A549 (cell line): ENCODE measurements at regions not wholly inside any gene's neighbourhood (a gene's known extent, or its start where the extent isn't known, plus 50 kb on each side); places are given as distances from the start of the nearest gene placed in this dataset.

Experiments
- RCOR1 ChIP-seq: fragments of 150-350 bp; IDR thresholded peaks from 2 replicates; pipeline ENCODE4 v1.6.1; 2014; ENCODE audit warnings: antibody characterized with exemption, low read length, low read depth
- TF ChIP-seq, protein P1 (sequence below): fragments of >200 bp; sonication (Bioruptor Twin); formaldehyde crosslinking; IDR thresholded peaks from 3 replicates; pipeline ENCODE4 v1.5.1; 2016

DNA sequence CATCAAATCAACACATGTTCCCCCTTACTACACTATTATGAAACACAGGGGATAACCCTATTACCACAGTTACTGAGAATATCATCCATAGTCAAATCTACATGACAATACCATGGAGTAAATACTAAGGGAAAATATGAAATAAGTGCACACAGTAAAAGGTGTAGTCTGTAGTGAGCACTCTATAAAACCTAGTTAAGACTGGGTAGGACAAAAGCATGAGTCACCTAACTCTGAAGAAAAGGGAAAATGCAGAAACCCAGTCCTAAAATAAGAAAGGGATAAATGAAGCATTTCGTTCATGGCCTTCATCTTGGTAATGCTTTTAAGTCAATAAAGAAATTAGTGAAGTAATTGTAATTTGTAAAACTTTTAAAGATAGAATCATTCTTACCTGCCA is 65.4 kb upstream of the ACVR2A start:
- TF ChIP-seq, protein P1, sequence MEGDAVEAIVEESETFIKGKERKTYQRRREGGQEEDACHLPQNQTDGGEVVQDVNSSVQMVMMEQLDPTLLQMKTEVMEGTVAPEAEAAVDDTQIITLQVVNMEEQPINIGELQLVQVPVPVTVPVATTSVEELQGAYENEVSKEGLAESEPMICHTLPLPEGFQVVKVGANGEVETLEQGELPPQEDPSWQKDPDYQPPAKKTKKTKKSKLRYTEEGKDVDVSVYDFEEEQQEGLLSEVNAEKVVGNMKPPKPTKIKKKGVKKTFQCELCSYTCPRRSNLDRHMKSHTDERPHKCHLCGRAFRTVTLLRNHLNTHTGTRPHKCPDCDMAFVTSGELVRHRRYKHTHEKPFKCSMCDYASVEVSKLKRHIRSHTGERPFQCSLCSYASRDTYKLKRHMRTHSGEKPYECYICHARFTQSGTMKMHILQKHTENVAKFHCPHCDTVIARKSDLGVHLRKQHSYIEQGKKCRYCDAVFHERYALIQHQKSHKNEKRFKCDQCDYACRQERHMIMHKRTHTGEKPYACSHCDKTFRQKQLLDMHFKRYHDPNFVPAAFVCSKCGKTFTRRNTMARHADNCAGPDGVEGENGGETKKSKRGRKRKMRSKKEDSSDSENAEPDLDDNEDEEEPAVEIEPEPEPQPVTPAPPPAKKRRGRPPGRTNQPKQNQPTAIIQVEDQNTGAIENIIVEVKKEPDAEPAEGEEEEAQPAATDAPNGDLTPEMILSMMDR: no peak
- TF ChIP-seq RCOR1: no peak
